IPS DF 6.9 (cell line): ENCODE measurements at regions not wholly inside any gene's neighbourhood (a gene's known extent, or its start where the extent isn't known, plus 50 kb on each side); places are given as distances from the start of the nearest gene placed in this dataset.

Experiments used
- DNase-seq: peaks from one replicate; pipeline ENCODE4 v3.0.0-alpha.2; 2013; ENCODE audit warnings: low read depth, low spot score
- H3K27ac ChIP-seq: one replicate; pipeline ENCODE4 v1.5.1; 2013; ENCODE audit warnings: low read length, control low read depth
- H3K27me3 ChIP-seq: 2 replicates; pipeline ENCODE4 v1.6.1; 2013; ENCODE audit warnings: mild to moderate bottlenecking, low read length; ENCODE audit not compliant: control insufficient read depth, insufficient read depth
- H3K36me3 ChIP-seq: 2 replicates; pipeline ENCODE4 v1.6.1; 2013; ENCODE audit warnings: low read length; ENCODE audit not compliant: control insufficient read depth, insufficient read depth
- H3K4me1 ChIP-seq: 2 replicates; pipeline ENCODE4 v1.6.1; 2013; ENCODE audit warnings: low read length; ENCODE audit not compliant: control insufficient read depth, insufficient read depth
- H3K4me3 ChIP-seq: 2 replicates; pipeline ENCODE4 v1.5.1; 2013; ENCODE audit warnings: mild to moderate bottlenecking, low read length
- H3K9me3 ChIP-seq: 2 replicates; pipeline ENCODE4 v1.6.1; 2013; ENCODE audit warnings: low read length, inconsistent platforms; ENCODE audit not compliant: control insufficient read depth, insufficient read depth
- WGBS: extraction: QIAGEN DNeasy Blood & Tissue Kit; methylation state at CpG from one replicate; pipeline ENCODE4 v1.1.7; 2013; ENCODE audit warnings: mixed read lengths, missing lambda C conversion rate; ENCODE audit not compliant: insufficient read length, insufficient coverage; 5-methylcytosine and 5-hydroxymethylcytosine counted together

GRCh38 chr1:219304227-219305226 lies 130.8 kb downstream of the LYPLAL1 start:
- no peaks in the 10 kb centered on the region for H3K36me3 ChIP-seq
- no peak for DNase-seq
- H3K27ac ChIP-seq: no peak overlapping the region
- H3K9me3 ChIP-seq: no peaks in the 10 kb centered on the region
- WGBS: no CpG with 5 or more reads among the region's 9 CpGs
- H3K4me3 ChIP-seq: no peak overlapping the region
- H3K27me3 ChIP-seq: no peaks in the 10 kb centered on the region
- no peaks in the 10 kb centered on the region for H3K4me1 ChIP-seq

- no peak for DNase-seq
- no peaks in the 10 kb centered on the region for H3K27me3 ChIP-seq
- H3K4me1 ChIP-seq: no peaks in the 10 kb centered on the region
- H3K36me3 ChIP-seq: no peaks in the 10 kb centered on the region
- no CpG with 5 or more reads among the region's 1 CpG for WGBS
- no peaks in the 10 kb centered on the region for H3K9me3 ChIP-seq
- no peak overlapping the region for H3K27ac ChIP-seq
- H3K4me3 ChIP-seq: no peak overlapping the region
These were observed 129.0 kb downstream of the LYPLAL1 start for GRCh38 chr1:219302697-219303096.

DNA sequence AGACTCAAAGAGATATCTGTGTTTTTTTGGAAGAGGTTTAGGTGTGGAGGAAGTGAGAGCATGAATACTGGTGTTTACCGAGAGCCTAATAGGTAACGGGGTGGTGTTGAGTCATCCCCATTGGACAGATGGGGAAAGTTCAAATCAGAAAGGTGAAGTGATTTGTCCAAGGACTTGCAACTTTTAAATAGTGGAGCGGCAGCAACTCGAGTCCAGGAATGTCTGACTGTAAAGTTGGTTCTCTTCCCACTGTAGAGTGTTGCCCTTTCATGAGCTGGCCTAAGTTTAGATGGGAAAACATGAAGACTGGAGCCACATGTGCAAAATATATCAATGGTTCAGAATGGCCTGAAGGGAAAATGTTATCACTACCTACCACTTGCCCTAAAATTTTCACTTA lies 125.7 kb downstream of the LYPLAL1 start:
- DNase-seq: no peak
- H3K4me1 ChIP-seq: no peaks in the 10 kb centered on the region
- WGBS: 100% methylated on average over 1 of the region's 4 CpGs
- no peaks in the 10 kb centered on the region for H3K9me3 ChIP-seq
- no peaks in the 10 kb centered on the region for H3K36me3 ChIP-seq
- H3K27ac ChIP-seq: no peak overlapping the region
- no peak overlapping the region for H3K4me3 ChIP-seq
- H3K27me3 ChIP-seq: no peaks in the 10 kb centered on the region

DNA sequence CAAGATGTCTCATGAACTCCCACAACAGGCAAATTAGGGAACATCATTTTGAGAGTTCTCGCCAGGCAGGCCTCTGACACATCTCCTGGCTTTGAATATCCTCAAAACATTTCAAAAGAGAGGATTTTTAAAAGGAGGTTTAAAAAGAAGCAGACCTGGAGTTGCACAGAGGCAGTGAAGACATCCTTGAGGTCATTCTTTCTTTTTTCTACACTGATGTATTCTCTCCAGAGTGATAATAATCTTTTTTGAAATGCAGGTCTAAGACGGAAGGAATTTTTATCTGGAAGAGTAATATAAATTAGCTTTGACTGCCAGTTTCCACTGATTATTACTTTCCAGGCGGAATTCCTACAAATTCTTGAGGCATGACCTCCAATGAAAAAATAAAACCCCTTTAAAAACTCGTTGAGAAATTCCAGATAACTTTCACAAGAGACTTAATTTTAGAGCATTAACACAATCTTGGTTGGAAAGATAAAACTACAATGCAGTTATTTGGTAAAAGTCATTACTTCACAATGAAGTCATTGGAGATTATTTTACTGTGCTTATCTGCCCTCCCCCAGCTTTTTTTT lies 125.0 kb downstream of the LYPLAL1 start:
- no peak overlapping the region for H3K27ac ChIP-seq
- H3K4me3 ChIP-seq: no peak overlapping the region
- no peaks in the 10 kb centered on the region for H3K4me1 ChIP-seq
- WGBS: no CpG with 5 or more reads among the region's 4 CpGs
- H3K27me3 ChIP-seq: no peaks in the 10 kb centered on the region
- no peaks in the 10 kb centered on the region for H3K9me3 ChIP-seq
- no peak for DNase-seq
- no peaks in the 10 kb centered on the region for H3K36me3 ChIP-seq

- Histone ChIP-seq H3K4me1 (no peaks in the 10 kb centered on the region), H3K4me3 (no peak overlapping the region), H3K27me3 (no peaks in the 10 kb centered on the region), H3K9me3 (no peaks in the 10 kb centered on the region), H3K36me3 (no peaks in the 10 kb centered on the region), H3K27ac (no peak overlapping the region)
- no peak for DNase-seq
- WGBS: no CpG with 5 or more reads among the region's 6 CpGs
These were observed 123.0 kb downstream of the LYPLAL1 start for GRCh38 chr1:219296430-219297355.

GRCh38 chr1:219294251-219294650 lies 120.6 kb downstream of the LYPLAL1 start:
- H3K4me3 ChIP-seq: no peak overlapping the region
- H3K4me1 ChIP-seq: no peaks in the 10 kb centered on the region
- DNase-seq: no peak
- no peaks in the 10 kb centered on the region for H3K9me3 ChIP-seq
- H3K27me3 ChIP-seq: no peaks in the 10 kb centered on the region
- H3K27ac ChIP-seq: no peak overlapping the region
- H3K36me3 ChIP-seq: no peaks in the 10 kb centered on the region

GRCh38 chr1:219293410-219293809 lies 119.7 kb downstream of the LYPLAL1 start:
- Histone ChIP-seq H3K4me3 (no peak overlapping the region), H3K27me3 (no peaks in the 10 kb centered on the region), H3K27ac (no peak overlapping the region), H3K4me1 (no peaks in the 10 kb centered on the region), H3K9me3 (no peaks in the 10 kb centered on the region), H3K36me3 (no peaks in the 10 kb centered on the region)
- no CpG with 5 or more reads among the region's 3 CpGs for WGBS
- DNase-seq: no peak

DNA sequence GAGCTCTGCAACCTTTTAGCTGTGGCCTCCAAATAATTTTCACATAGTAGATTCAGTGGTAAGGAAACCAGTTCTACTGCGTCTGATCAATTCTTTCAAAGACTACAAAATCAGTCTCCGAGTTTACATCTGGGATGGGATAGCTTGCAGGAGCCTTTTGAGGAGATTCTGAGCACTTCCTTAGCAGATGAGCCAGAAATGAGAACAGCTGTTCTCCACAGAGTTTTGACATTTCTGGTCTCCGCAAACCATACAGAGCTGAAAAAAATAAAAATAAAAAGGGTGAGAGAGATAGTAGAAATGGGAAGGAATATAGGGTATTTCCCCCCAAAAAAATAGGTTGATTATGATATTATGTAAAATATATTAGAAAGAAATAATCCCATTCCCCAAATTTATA lies 119.3 kb downstream of the LYPLAL1 start:
- DNase-seq: no peak
- H3K9me3 ChIP-seq: no peaks in the 10 kb centered on the region
- H3K4me3 ChIP-seq: no peak overlapping the region
- H3K4me1 ChIP-seq: no peaks in the 10 kb centered on the region
- no peaks in the 10 kb centered on the region for H3K36me3 ChIP-seq
- no CpG with 5 or more reads among the region's 3 CpGs for WGBS
- H3K27me3 ChIP-seq: no peaks in the 10 kb centered on the region
- no peak overlapping the region for H3K27ac ChIP-seq

- Histone ChIP-seq H3K27me3 (no peaks in the 10 kb centered on the region), H3K27ac (no peak overlapping the region), H3K36me3 (no peaks in the 10 kb centered on the region), H3K4me3 (no peak overlapping the region), H3K9me3 (no peaks in the 10 kb centered on the region), H3K4me1 (no peaks in the 10 kb centered on the region)
- DNase-seq: no peak
These were observed 118.7 kb downstream of the LYPLAL1 start for GRCh38 chr1:219292341-219292740.

GRCh38 chr1:219289171-219289570 lies 115.5 kb downstream of the LYPLAL1 start:
- Histone ChIP-seq H3K36me3 (no peaks in the 10 kb centered on the region), H3K4me1 (no peaks in the 10 kb centered on the region)
- no CpG with 5 or more reads among the region's 6 CpGs for WGBS

More at GRCh38 chr1:219289171-219289570, 115.5 kb downstream of the LYPLAL1 start:
- no peak overlapping the region for H3K27ac ChIP-seq
- no peak for DNase-seq
- no peak overlapping the region for H3K4me3 ChIP-seq
- no peaks in the 10 kb centered on the region for H3K9me3 ChIP-seq
- H3K27me3 ChIP-seq: no peaks in the 10 kb centered on the region
